Choroid plexus epithelial cell (primary cell): ENCODE measurements at regions not wholly inside any gene's neighbourhood (a gene's known extent, or its start where the extent isn't known, plus 50 kb on each side); places are given as distances from the start of the nearest gene placed in this dataset.

Experiments used
- DNase-seq: peaks from one replicate; pipeline ENCODE4 v3.0.0-alpha.2; 2010; ENCODE audit warnings: low read depth
- H3K4me3 ChIP-seq: 2 replicates; pipeline ENCODE4 v1.5.1; 2011; ENCODE audit warnings: low read depth, mild to moderate bottlenecking, control low read depth, low read length, moderate library complexity
- CTCF ChIP-seq: conservative IDR thresholded peaks from 2 replicates; pipeline ENCODE4 v1.5.1; 2011; ENCODE audit warnings: low read depth, mild to moderate bottlenecking, control low read depth, inconsistent platforms, low read length, moderate library complexity

DNA sequence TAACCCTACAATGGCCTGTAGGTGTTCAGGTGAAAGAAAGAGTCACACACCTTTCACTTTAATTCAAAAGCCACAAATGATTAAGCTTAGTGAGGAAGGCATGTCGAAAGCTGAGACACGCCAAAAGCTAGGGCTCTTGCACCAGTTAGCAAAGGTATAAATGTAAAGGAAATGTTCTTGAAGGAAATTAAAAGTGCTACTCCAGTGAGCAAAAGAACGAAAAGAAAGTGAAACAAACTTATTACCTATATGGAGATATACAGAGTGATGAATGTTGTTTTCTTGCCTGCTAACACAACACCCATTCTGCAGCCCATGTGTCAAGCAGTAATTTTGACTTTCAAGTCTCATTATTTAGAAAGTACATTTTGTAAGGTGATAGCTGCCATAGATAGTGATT, 254.2 kb upstream of the SLC24A2 start:
- DNase-seq = no peak
- H3K4me3 ChIP-seq = no peak overlapping the region
- TF ChIP-seq CTCF = no peak

DNA sequence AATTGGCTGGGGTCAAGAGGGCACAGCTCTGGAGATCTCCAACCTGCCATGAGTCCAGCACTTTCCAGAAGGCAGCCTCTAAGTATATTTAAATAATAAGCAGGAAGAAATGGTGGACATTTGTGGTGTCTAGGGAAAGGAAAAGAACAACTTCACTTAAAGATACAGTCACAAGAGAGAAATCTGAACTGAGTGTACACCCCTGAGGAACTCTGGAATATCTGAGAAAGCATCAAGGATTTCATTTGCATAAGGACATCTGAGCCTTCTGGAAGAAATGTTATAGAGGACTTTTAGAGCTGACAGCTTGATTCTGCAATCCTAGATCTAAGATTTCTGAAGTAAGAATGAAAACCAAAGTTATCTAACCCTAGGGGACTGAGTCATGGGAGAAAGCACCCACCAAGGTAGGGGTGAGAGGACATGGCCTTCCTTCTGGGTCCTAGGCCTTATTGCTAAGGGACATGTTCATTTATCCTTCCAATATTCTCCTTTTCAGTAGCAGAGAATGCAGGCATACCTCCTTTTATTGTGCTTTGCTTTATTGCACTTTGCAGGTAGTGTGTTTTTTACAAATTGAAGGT, 253.4 kb upstream of the SLC24A2 start:
- no peak for TF ChIP-seq CTCF
- H3K4me3 ChIP-seq = no peak overlapping the region
- DNase-seq = no peak

DNA sequence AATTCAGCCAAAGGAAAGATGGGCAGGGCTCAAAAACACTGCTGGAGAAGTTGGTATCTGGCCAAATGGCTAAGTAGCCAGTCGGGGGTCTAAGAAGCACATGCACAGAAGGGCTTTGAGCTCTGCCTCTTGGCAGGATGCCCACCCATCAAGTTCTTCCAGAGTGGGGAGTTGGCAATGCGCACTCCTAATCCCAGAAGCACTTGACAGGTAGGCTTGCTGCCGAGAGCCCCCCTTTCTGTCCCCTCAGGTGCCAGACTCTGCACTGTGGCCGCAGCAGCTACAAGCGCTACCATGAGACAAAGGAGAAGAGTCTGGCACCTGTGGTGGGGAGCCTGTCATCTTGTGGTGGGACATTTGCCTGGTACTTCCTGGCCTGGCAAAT, 252.9 kb upstream of the SLC24A2 start:
- TF ChIP-seq CTCF = no peak
- H3K4me3 ChIP-seq = no peak overlapping the region
- no peak for DNase-seq

- no peak overlapping the region for H3K4me3 ChIP-seq
- no peak for DNase-seq
- no peak for TF ChIP-seq CTCF
Observed at GRCh38 chr9:20040991-20041696, 252.3 kb upstream of the SLC24A2 start.

DNA sequence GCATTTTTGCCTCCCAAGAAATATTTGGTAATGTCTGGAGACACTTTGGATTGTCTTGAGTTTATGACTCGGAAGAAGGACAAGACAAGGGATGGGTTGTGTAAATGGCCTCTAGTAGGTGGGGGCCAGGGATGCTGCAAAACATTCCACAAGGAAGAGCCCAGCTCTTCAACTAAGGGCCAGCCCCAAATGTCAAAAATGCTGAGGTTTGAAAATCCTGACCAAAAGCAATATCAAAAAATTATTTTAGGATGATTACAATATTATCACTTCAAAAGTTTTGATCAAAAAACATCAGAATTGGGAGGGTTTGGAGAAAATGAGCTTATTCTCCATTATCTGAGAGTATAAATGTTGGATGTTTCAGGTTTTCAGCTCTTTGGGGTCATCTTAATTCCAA, 248.9 kb upstream of the SLC24A2 start:
- no peak for DNase-seq
- no peak for TF ChIP-seq CTCF
- H3K4me3 ChIP-seq = no peak overlapping the region

- no peak for TF ChIP-seq CTCF
- no peak for DNase-seq
Observed at GRCh38 chr9:20033511-20033910, 244.7 kb upstream of the SLC24A2 start.

DNA sequence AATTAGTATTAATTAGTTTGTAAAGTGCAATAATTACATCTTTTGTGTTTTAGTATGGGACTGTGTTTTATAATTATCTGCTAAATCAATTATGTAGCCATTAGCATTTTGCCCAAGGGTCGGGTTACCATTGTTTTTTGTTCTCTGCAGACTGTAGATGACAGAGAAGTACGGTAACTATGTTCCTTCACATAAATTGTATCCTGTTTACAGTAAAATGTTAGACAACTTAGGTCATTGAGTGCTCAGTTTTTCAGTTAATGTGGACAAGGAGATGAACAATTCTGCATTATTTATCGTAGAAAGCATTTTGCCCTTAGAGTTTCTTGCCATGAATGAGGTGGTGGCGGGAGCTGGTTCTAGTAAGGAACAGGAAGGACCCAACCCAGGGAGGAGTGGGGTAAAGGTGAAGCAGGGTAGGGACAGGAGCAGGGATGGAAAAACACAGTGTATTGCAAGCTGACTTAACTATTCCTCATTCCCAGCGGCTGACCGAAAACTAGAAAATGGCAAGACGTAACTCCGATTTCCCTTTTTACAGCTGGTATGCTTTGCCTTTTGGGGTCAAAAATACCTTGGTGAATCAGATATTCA, 243.7 kb upstream of the SLC24A2 start:
- no peak for TF ChIP-seq CTCF
- peak; percentile 24 for DNase-seq
- no peak overlapping the region for H3K4me3 ChIP-seq

More at GRCh38 chr9:20033511-20033910, 244.7 kb upstream of the SLC24A2 start:
- no peak overlapping the region for H3K4me3 ChIP-seq
